Naive thymus-derived CD4-positive, alpha-beta T cell (primary cell): ENCODE measurements at regions not wholly inside any gene's neighbourhood (a gene's known extent, or its start where the extent isn't known, plus 50 kb on each side); places are given as distances from the start of the nearest gene placed in this dataset.

Source experiments
- ATAC-seq: fragments of 150-1000 bp; cut with Tn5 transposase; 2 replicates; pipeline ENCODE4 v1.10.0; 2021; ENCODE audit warnings: mild to moderate bottlenecking, moderate library complexity
- CTCF ChIA-PET: fragments of 350-600 bp; sonication (Branson Sonifier 250); formaldehyde crosslinking; loops from one replicate; lab custom pipeline; 2021; ENCODE audit warnings: antibody characterized with exemption; lab: Charles Lee
- POLR2A ChIA-PET: fragments of 350-600 bp; sonication (Branson Sonifier 250); formaldehyde crosslinking; loops from one replicate; lab custom pipeline; 2021; ENCODE audit warnings: antibody characterized with exemption, inconsistent platforms; lab: Charles Lee
- DNase-seq, 9 donors: peaks; one replicate each; pipeline versions ENCODE4 v3.0.0 to v3.0.0-alpha.2; 2020 to 2022; ENCODE audit warnings: mixed read lengths in 1 of 9
- H3K27ac ChIP-seq: one replicate; pipeline ENCODE4 v1.7.0; 2013; ENCODE audit warnings: mild to moderate bottlenecking, low read depth, low read length, moderate library complexity
- H3K27me3 ChIP-seq, 2 donors: one replicate each; pipeline ENCODE4 v1.7.0; 2013; ENCODE audit warnings: low read length in 2 of 2, mild to moderate bottlenecking in 2 of 2, moderate library complexity in 2 of 2; ENCODE audit not compliant: control insufficient read depth in 2 of 2, insufficient read depth in 2 of 2
- H3K36me3 ChIP-seq, 3 experiments: 1 replicate in 2 of 3; 2 replicates in 1 of 3; pipeline ENCODE4 v1.7.0; 2013; ENCODE audit warnings: low read length in 3 of 3, mild to moderate bottlenecking in 3 of 3, moderate library complexity in 1 of 3; ENCODE audit not compliant: insufficient read depth in 3 of 3, control insufficient read depth in 2 of 3
- H3K4me1 ChIP-seq, 2 donors: one replicate each; pipeline ENCODE4 v1.7.0; 2013; ENCODE audit warnings: low read length in 2 of 2, mild to moderate bottlenecking in 2 of 2, moderate library complexity in 1 of 2; ENCODE audit not compliant: control insufficient read depth in 2 of 2, insufficient read depth in 2 of 2
- H3K4me3 ChIP-seq: 2 replicates; pipeline ENCODE4 v1.7.0; 2013; ENCODE audit warnings: mild to moderate bottlenecking, low read length
- H3K9me3 ChIP-seq, 3 experiments: 1 replicate in 2 of 3; 2 replicates in 1 of 3; pipeline ENCODE4 v1.7.0; 2013; ENCODE audit warnings: low read length in 3 of 3; ENCODE audit not compliant: control insufficient read depth in 2 of 3
- H3K27ac Mint-ChIP-seq, 9 donors: one replicate each; pipeline ENCODE4 v1.8.0; 2020 to 2022; ENCODE audit warnings: mixed read lengths in 9 of 9, mild to moderate bottlenecking in 8 of 9, moderate library complexity in 5 of 9, inconsistent platforms in 2 of 9
- H3K27me3 Mint-ChIP-seq, 5 donors: one replicate each; pipeline ENCODE4 v1.8.0; 2021 to 2022; ENCODE audit warnings: mixed read lengths in 5 of 5, mild to moderate bottlenecking in 1 of 5
- H3K36me3 Mint-ChIP-seq, 5 donors: one replicate each; pipeline ENCODE4 v1.8.0; 2020 to 2022; ENCODE audit warnings: mixed read lengths in 5 of 5, mild to moderate bottlenecking in 3 of 5, inconsistent platforms in 1 of 5
- H3K4me1 Mint-ChIP-seq, 7 donors: one replicate each; pipeline ENCODE4 v1.8.0; 2020 to 2022; ENCODE audit warnings: mixed read lengths in 7 of 7, mild to moderate bottlenecking in 3 of 7, inconsistent platforms in 1 of 7
- H3K4me3 Mint-ChIP-seq, 10 donors: one replicate each; pipeline ENCODE4 v1.8.0; 2020 to 2022; ENCODE audit warnings: mild to moderate bottlenecking in 10 of 10, mixed read lengths in 10 of 10, moderate library complexity in 6 of 10, inconsistent platforms in 2 of 10
- H3K9me3 Mint-ChIP-seq, 11 donors: one replicate each; pipeline ENCODE4 v1.8.0; 2020 to 2022; ENCODE audit warnings: mixed read lengths in 11 of 11, mild to moderate bottlenecking in 4 of 11, inconsistent platforms in 1 of 11, moderate library complexity in 1 of 11
- intact Hi-C, 2 donors: fragments of 100-400 bp; cut with micrococcal nuclease; formaldehyde crosslinking; loops; one replicate each; pipeline ENCODE4 v1.15.1; 2023

GRCh38 chr18:2087877-2088673, 483.2 kb downstream of the METTL4 start:
- POLR2A ChIA-PET, result no interaction called here
- no peaks in the 10 kb centered on the region for H3K9me3 ChIP-seq
- H3K36me3 Mint-ChIP-seq, result no peaks in the 10 kb centered on the region
- peaks cover 0 to 11% (median 6%) of the 10 kb centered on the region in 5 donors for H3K27me3 Mint-ChIP-seq
- DNase-seq (no peak), ATAC-seq (no peak)
- H3K4me3 ChIP-seq, result no peak overlapping the region
- H3K4me3 Mint-ChIP-seq, result no peak overlapping the region
- no peaks in the 10 kb centered on the region for H3K9me3 Mint-ChIP-seq
- no peaks in the 10 kb centered on the region for H3K4me1 ChIP-seq
- intact Hi-C loops, result no loop called here
- H3K27me3 ChIP-seq, result no peaks in the 10 kb centered on the region
- peaks cover 0 to 14% (median 0%) of the 10 kb centered on the region in 7 donors for H3K4me1 Mint-ChIP-seq
- no peak overlapping the region for H3K27ac Mint-ChIP-seq
- H3K27ac ChIP-seq, result no peak overlapping the region
- H3K36me3 ChIP-seq, result no peaks in the 10 kb centered on the region
- CTCF ChIA-PET, result no interaction called here

- intact Hi-C loops, result no loop called here
- H3K27ac Mint-ChIP-seq, result no peak overlapping the region
- CTCF ChIA-PET, result no interaction called here
Observed at GRCh38 chr18:2089396-2089795, 481.9 kb downstream of the METTL4 start.

GRCh38 chr18:2091937-2092336, 479.4 kb downstream of the METTL4 start:
- intact Hi-C loops, result no loop called here
- H3K4me1 ChIP-seq, result no peaks in the 10 kb centered on the region
- H3K27ac Mint-ChIP-seq, result no peak overlapping the region
- ATAC-seq (no peak), DNase-seq (no peak)
- peaks cover 0 to 14% (median 0%) of the 10 kb centered on the region in 7 donors for H3K4me1 Mint-ChIP-seq
- H3K27me3 Mint-ChIP-seq, result peaks cover 3 to 19% (median 15%) of the 10 kb centered on the region in 5 donors
- POLR2A ChIA-PET, result no interaction called here
- H3K4me3 ChIP-seq, result no peak overlapping the region
- CTCF ChIA-PET, result no interaction called here
- H3K4me3 Mint-ChIP-seq, result no peak overlapping the region
- no peaks in the 10 kb centered on the region for H3K9me3 ChIP-seq
- H3K36me3 ChIP-seq, result no peaks in the 10 kb centered on the region
- no peaks in the 10 kb centered on the region for H3K27me3 ChIP-seq
- H3K36me3 Mint-ChIP-seq, result no peaks in the 10 kb centered on the region
- H3K27ac ChIP-seq, result no peak overlapping the region
- H3K9me3 Mint-ChIP-seq, result peaks cover 0 to 2% (median 0%) of the 10 kb centered on the region in 11 donors

More at GRCh38 chr18:2089396-2089795, 481.9 kb downstream of the METTL4 start:
- H3K27me3 ChIP-seq, result no peaks in the 10 kb centered on the region
- H3K9me3 Mint-ChIP-seq, result no peaks in the 10 kb centered on the region
- peaks cover 0 to 14% (median 10%) of the 10 kb centered on the region in 5 donors for H3K27me3 Mint-ChIP-seq
- H3K4me3 Mint-ChIP-seq, result no peak overlapping the region
- H3K27ac ChIP-seq, result no peak overlapping the region
- ATAC-seq (no peak), DNase-seq (no peak)
- no peaks in the 10 kb centered on the region for H3K36me3 ChIP-seq
- H3K9me3 ChIP-seq, result no peaks in the 10 kb centered on the region
- H3K36me3 Mint-ChIP-seq, result no peaks in the 10 kb centered on the region
- peaks cover 0 to 14% (median 0%) of the 10 kb centered on the region in 7 donors for H3K4me1 Mint-ChIP-seq
- POLR2A ChIA-PET, result no interaction called here
- H3K4me3 ChIP-seq, result no peak overlapping the region
- H3K4me1 ChIP-seq, result no peaks in the 10 kb centered on the region

- no peaks in the 10 kb centered on the region for H3K36me3 ChIP-seq
- POLR2A ChIA-PET, result no interaction called here
- Mint-ChIP-seq H3K9me3 (peaks cover 0 to 11% (median 5%) of the 10 kb centered on the region in 11 donors), H3K27ac (no peak overlapping the region), H3K36me3 (no peaks in the 10 kb centered on the region), H3K4me1 (no peaks in the 10 kb centered on the region), H3K4me3 (no peak overlapping the region), H3K27me3 (peaks cover 3 to 19% (median 11%) of the 10 kb centered on the region in 5 donors)
- no peak overlapping the region for H3K4me3 ChIP-seq
- ATAC-seq, result no peak
- no peaks in the 10 kb centered on the region for H3K4me1 ChIP-seq
- CTCF ChIA-PET, result no interaction called here
- intact Hi-C loops, result no loop called here
- H3K9me3 ChIP-seq, result no peaks in the 10 kb centered on the region
- no peak overlapping the region for H3K27ac ChIP-seq
- no peaks in the 10 kb centered on the region for H3K27me3 ChIP-seq
- no peak for DNase-seq
Observed at GRCh38 chr18:2096551-2096950, 474.8 kb downstream of the METTL4 start.

GRCh38 chr18:2100694-2101213, 470.6 kb downstream of the METTL4 start:
- no peaks in the 10 kb centered on the region for H3K4me1 ChIP-seq
- CTCF ChIA-PET, result no interaction called here
- H3K36me3 Mint-ChIP-seq, result no peaks in the 10 kb centered on the region
- DNase-seq (no peak), ATAC-seq (no peak)
- H3K4me3 Mint-ChIP-seq, result no peak overlapping the region
- intact Hi-C loops, result loop anchor here in 1 of 2 donors (10.0 kb wide), 1 partner anchor 1236 kb away; no protein-coding TSS in a partner anchor
- peaks cover 0 to 2% (median 0%) of the 10 kb centered on the region in 7 donors for H3K4me1 Mint-ChIP-seq
- H3K9me3 Mint-ChIP-seq, result peaks cover 0 to 15% (median 4%) of the 10 kb centered on the region in 11 donors
- H3K9me3 ChIP-seq, result no peaks in the 10 kb centered on the region
- H3K27ac ChIP-seq, result no peak overlapping the region
- POLR2A ChIA-PET, result no interaction called here
- no peaks in the 10 kb centered on the region for H3K27me3 ChIP-seq
- H3K27ac Mint-ChIP-seq, result no peak overlapping the region
- H3K4me3 ChIP-seq, result no peak overlapping the region
- H3K36me3 ChIP-seq, result no peaks in the 10 kb centered on the region
- peaks cover 8 to 20% (median 13%) of the 10 kb centered on the region in 5 donors for H3K27me3 Mint-ChIP-seq

- Histone ChIP-seq H3K4me1 (no peaks in the 10 kb centered on the region), H3K36me3 (no peaks in the 10 kb centered on the region), H3K27ac (no peak overlapping the region), H3K4me3 (no peak overlapping the region), H3K27me3 (no peaks in the 10 kb centered on the region), H3K9me3 (no peaks in the 10 kb centered on the region)
- intact Hi-C loops, result loop anchor here in 1 of 2 donors (10.0 kb wide), 1 partner anchor 1237 kb away; no protein-coding TSS in a partner anchor
- Mint-ChIP-seq H3K4me3 (no peak overlapping the region), H3K4me1 (peaks cover 0 to 2% (median 0%) of the 10 kb centered on the region in 7 donors), H3K27me3 (peaks cover 6 to 13% (median 9%) of the 10 kb centered on the region in 5 donors), H3K36me3 (no peaks in the 10 kb centered on the region), H3K27ac (no peak overlapping the region), H3K9me3 (peaks cover 0 to 15% (median 4%) of the 10 kb centered on the region in 11 donors)
- ChIA-PET POLR2A (no interaction called here), CTCF (no interaction called here)
- DNase-seq (no peak), ATAC-seq (no peak)
Observed at GRCh38 chr18:2102022-2102421, 469.3 kb downstream of the METTL4 start.
